HEK293 (cell line): ENCODE measurements at regions not wholly inside any gene's neighbourhood (a gene's known extent, or its start where the extent isn't known, plus 50 kb on each side); places are given as distances from the start of the nearest gene placed in this dataset.

Source experiments
- CTCF ChIA-PET: fragments of 350-600 bp; formaldehyde crosslinking; extraction: SDS; loops from one replicate; lab custom pipeline; 2021; ENCODE audit warnings: antibody characterized with exemption; lab: Yijun Ruan, JAX
- POLR2A ChIA-PET: fragments of 300-600 bp; formaldehyde crosslinking; extraction: SDS; loops from one replicate; lab custom pipeline; 2020; ENCODE audit warnings: antibody characterized with exemption, inconsistent platforms; lab: Yijun Ruan, JAX
- H3K27ac ChIP-seq: fragments of 200-500 bp; sonication (Bioruptor generic); 2 replicates; pipeline ENCODE4 v1.5.1; 2014; ENCODE audit warnings: low read depth, low read length, control low read depth, inconsistent platforms; ENCODE audit errors: extremely low read depth
- H3K36me3 ChIP-seq, 2 experiments: fragments of 200-500 bp in 1 of 2; sonication (Bioruptor generic) in 1 of 2; 1 replicate in 1 of 2; 2 replicates in 1 of 2; pipeline ENCODE4 v1.5.1; 2014 to 2017; ENCODE audit warnings: inconsistent platforms in 2 of 2, low read length in 2 of 2; ENCODE audit not compliant: control insufficient read depth in 2 of 2, insufficient read depth in 1 of 2
- H3K4me1 ChIP-seq: fragments of 200-500 bp; sonication (Bioruptor generic); 2 replicates; pipeline ENCODE4 v1.5.1; 2014; ENCODE audit warnings: mild to moderate bottlenecking, low read length, inconsistent platforms; ENCODE audit not compliant: control insufficient read depth, insufficient read depth
- H3K4me3 ChIP-seq: 2 replicates; pipeline ENCODE4 v1.5.1; 2011; ENCODE audit warnings: low read depth, mild to moderate bottlenecking, control low read depth, low read length, moderate library complexity
- H3K9me3 ChIP-seq: fragments of 200-500 bp; sonication (Bioruptor generic); 2 replicates; pipeline ENCODE4 v1.5.1; 2014; ENCODE audit warnings: low read depth, low read length, inconsistent platforms; ENCODE audit not compliant: control insufficient read depth, insufficient read depth
- GLIS1 ChIP-seq: fragments of 450-650 bp; formaldehyde crosslinking; IDR thresholded peaks from 2 replicates; pipeline ENCODE4 v1.5.1; 2016; ENCODE audit warnings: missing biosample characterization, missing genetic modification characterization
- HOXA7 ChIP-seq: sonication (generic); formaldehyde crosslinking; IDR thresholded peaks from 2 replicates; pipeline ENCODE4 v1.8.1; 2022; ENCODE audit warnings: missing genetic modification reagents, borderline replicate concordance
- ZBTB26 ChIP-seq: fragments of 450-650 bp; formaldehyde crosslinking; optimal IDR thresholded peaks from 2 replicates; pipeline ENCODE3; 2016; ENCODE audit warnings: missing biosample characterization, mild to moderate bottlenecking, missing genetic modification characterization
- ZBTB48 ChIP-seq: fragments of 450-650 bp; formaldehyde crosslinking; IDR thresholded peaks from 2 replicates; pipeline ENCODE4 v1.5.1; 2016; ENCODE audit warnings: missing biosample characterization, missing genetic modification characterization
- ZFP69B ChIP-seq: fragments of 450-650 bp; formaldehyde crosslinking; IDR thresholded peaks from 2 replicates; pipeline ENCODE4 v1.5.1; 2016; ENCODE audit warnings: missing biosample characterization, missing genetic modification characterization
- ZNF16 ChIP-seq: fragments of 450-650 bp; formaldehyde crosslinking; IDR thresholded peaks from 2 replicates; pipeline ENCODE4 v1.5.1; 2016; ENCODE audit warnings: low read depth, missing biosample characterization, missing genetic modification characterization
- ZNF175 ChIP-seq: fragments of 450-650 bp; formaldehyde crosslinking; IDR thresholded peaks from 2 replicates; pipeline ENCODE4 v1.5.1; 2016; ENCODE audit warnings: missing biosample characterization, missing genetic modification characterization
- ZNF23 ChIP-seq: fragments of 450-650 bp; formaldehyde crosslinking; IDR thresholded peaks from 2 replicates; pipeline ENCODE4 v1.5.1; 2016; ENCODE audit warnings: missing biosample characterization, missing genetic modification characterization, borderline replicate concordance
- ZNF274 ChIP-seq, 2 experiments: fragments of 200-500 bp in 1 of 2; fragments of 450-650 bp in 1 of 2; sonication (Bioruptor generic) in 1 of 2; formaldehyde crosslinking in 1 of 2; IDR thresholded peaks; 2 replicates each; pipeline versions ENCODE4 v1.5.1 to v1.6.1; 2014 to 2016; ENCODE audit warnings: borderline replicate concordance in 1 of 2, inconsistent platforms in 1 of 2, low read length in 1 of 2, missing biosample characterization in 1 of 2, missing genetic modification characterization in 1 of 2
- ZNF423 ChIP-seq: fragments of 450-650 bp; formaldehyde crosslinking; IDR thresholded peaks from 2 replicates; pipeline ENCODE4 v1.5.1; 2016; ENCODE audit warnings: missing biosample characterization, missing genetic modification characterization
- ZNF514 ChIP-seq: fragments of 450-650 bp; formaldehyde crosslinking; IDR thresholded peaks from 2 replicates; pipeline ENCODE4 v1.5.1; 2016; ENCODE audit warnings: missing biosample characterization, missing genetic modification characterization
- ZNF549 ChIP-seq: fragments of 450-650 bp; IDR thresholded peaks from 2 replicates; pipeline ENCODE4 v1.5.1; 2018; ENCODE audit warnings: missing biosample characterization, missing genetic modification characterization, mild to moderate bottlenecking, inconsistent platforms, moderate library complexity
- ZNF555 ChIP-seq: fragments of 450-650 bp; formaldehyde crosslinking; conservative IDR thresholded peaks from 2 replicates; pipeline ENCODE4 v1.5.1; 2017; ENCODE audit warnings: missing biosample characterization, mild to moderate bottlenecking, missing genetic modification characterization, inconsistent platforms
- ZNF558 ChIP-seq: fragments of 450-650 bp; formaldehyde crosslinking; IDR thresholded peaks from 2 replicates; pipeline ENCODE4 v1.5.1; 2016; ENCODE audit warnings: missing biosample characterization, missing genetic modification characterization
- ZNF580 ChIP-seq: fragments of 450-650 bp; formaldehyde crosslinking; IDR thresholded peaks from 2 replicates; pipeline ENCODE4 v1.5.1; 2016; ENCODE audit warnings: missing biosample characterization, missing genetic modification characterization
- ZNF600 ChIP-seq: fragments of 450-650 bp; formaldehyde crosslinking; IDR thresholded peaks from 2 replicates; pipeline ENCODE4 v1.5.1; 2016; ENCODE audit warnings: missing biosample characterization, missing genetic modification characterization
- ZNF658 ChIP-seq: fragments of 450-650 bp; formaldehyde crosslinking; IDR thresholded peaks from 2 replicates; pipeline ENCODE4; 2016; ENCODE audit warnings: missing biosample characterization, missing genetic modification characterization
- ZNF670 ChIP-seq: fragments of 450-650 bp; formaldehyde crosslinking; IDR thresholded peaks from 2 replicates; pipeline ENCODE4 v1.5.1; 2016; ENCODE audit warnings: missing biosample characterization, missing genetic modification characterization, low read depth
- ZNF707 ChIP-seq: fragments of 450-650 bp; formaldehyde crosslinking; IDR thresholded peaks from 2 replicates; pipeline ENCODE4 v1.5.1; 2016; ENCODE audit warnings: missing biosample characterization, missing genetic modification characterization
- ZNF776 ChIP-seq: fragments of 450-650 bp; formaldehyde crosslinking; IDR thresholded peaks from 2 replicates; pipeline ENCODE4 v1.5.0; 2017; ENCODE audit warnings: missing biosample characterization, missing genetic modification characterization, borderline replicate concordance
- TF ChIP-seq, protein P1 (sequence below): fragments of 450-650 bp; formaldehyde crosslinking; IDR thresholded peaks from 2 replicates; pipeline ENCODE4 v1.5.1; 2017; ENCODE audit warnings: missing biosample characterization, missing genetic modification characterization
- TF ChIP-seq, protein P2 (sequence below): fragments of 450-650 bp; formaldehyde crosslinking; IDR thresholded peaks from 2 replicates; pipeline ENCODE4; 2016; ENCODE audit warnings: missing biosample characterization, missing genetic modification characterization

DNA sequence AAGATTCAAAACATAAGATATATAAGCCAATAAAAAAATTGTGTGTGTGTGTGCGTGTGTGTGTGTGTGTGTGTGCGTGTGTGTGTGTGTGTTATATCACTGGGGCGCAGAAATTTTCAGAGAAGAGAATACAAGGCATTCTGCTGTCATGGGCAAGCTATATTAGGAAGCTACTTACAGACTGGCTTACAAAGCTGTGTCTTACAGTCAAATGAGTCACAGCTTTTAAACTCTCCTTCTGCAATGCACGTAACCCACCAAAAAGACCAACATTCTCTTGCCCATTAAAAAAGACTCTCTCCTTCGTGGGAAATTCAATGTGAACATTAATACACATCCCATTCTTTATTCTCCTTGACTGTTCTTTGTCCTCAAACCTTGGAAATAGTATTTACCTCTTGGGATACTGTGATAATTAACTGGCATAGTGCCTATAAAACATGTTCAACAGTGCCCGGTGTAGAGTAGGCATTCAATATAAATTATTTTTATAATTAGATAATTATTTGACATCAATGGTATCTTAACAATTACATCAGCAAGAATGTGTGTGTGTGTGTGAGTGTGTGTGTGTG is 860.4 kb upstream of the SOX9 start:
- ChIA-PET POLR2A (no interaction called here), CTCF (no interaction called here)
- Histone ChIP-seq H3K27ac (no peak overlapping the region), H3K9me3 (no peaks in the 10 kb centered on the region), H3K4me1 (no peaks in the 10 kb centered on the region; the same call in 1 of the 2 replicates), H3K4me3 (no peak overlapping the region), H3K36me3 (no peaks in the 10 kb centered on the region)
- no peak for TF ChIP-seq ZNF558 (tag by site-specific recombination)
- TF ChIP-seq, protein P1, sequence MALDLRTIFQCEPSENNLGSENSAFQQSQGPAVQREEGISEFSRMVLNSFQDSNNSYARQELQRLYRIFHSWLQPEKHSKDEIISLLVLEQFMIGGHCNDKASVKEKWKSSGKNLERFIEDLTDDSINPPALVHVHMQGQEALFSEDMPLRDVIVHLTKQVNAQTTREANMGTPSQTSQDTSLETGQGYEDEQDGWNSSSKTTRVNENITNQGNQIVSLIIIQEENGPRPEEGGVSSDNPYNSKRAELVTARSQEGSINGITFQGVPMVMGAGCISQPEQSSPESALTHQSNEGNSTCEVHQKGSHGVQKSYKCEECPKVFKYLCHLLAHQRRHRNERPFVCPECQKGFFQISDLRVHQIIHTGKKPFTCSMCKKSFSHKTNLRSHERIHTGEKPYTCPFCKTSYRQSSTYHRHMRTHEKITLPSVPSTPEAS (tag by site-specific recombination), result 0 out of 2 replicates have a peak, but pooled peaks have one; percentile 8
- TF ChIP-seq ZNF707, result no peak
- no peak for TF ChIP-seq ZNF274 (IDR thresholded peaks at IDR 0.05; ENCODE audit: low read length)
- no peak for TF ChIP-seq ZNF274 (tag by site-specific recombination; IDR thresholded peaks at IDR 0.05; ENCODE audit: borderline replicate concordance)
- no peak for TF ChIP-seq HOXA7 (CRISPR knock-in tag)
- TF ChIP-seq ZNF23, result no peak
- no peak for TF ChIP-seq ZNF658
- no peak for TF ChIP-seq ZNF549 (tag by site-specific recombination)

- Histone ChIP-seq H3K4me1 (no peaks in the 10 kb centered on the region; the same call in 1 of the 2 replicates), H3K27ac (no peak overlapping the region), H3K36me3 (no peaks in the 10 kb centered on the region), H3K9me3 (no peaks in the 10 kb centered on the region), H3K4me3 (no peak overlapping the region)
- TF ChIP-seq, protein P2, sequence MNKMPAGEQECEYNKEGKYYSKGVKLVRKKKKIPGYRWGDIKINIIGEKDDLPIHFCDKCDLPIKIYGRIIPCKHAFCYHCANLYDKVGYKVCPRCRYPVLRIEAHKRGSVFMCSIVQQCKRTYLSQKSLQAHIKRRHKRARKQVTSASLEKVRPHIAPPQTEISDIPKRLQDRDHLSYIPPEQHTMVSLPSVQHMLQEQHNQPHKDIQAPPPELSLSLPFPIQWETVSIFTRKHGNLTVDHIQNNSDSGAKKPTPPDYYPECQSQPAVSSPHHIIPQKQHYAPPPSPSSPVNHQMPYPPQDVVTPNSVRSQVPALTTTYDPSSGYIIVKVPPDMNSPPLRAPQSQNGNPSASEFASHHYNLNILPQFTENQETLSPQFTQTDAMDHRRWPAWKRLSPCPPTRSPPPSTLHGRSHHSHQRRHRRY (tag by site-specific recombination), result no peak
- no peak for TF ChIP-seq ZNF558 (tag by site-specific recombination)
- no peak for TF ChIP-seq ZNF580 (tag by site-specific recombination)
- TF ChIP-seq GLIS1, result no peak
- TF ChIP-seq ZNF776 (tag by site-specific recombination), result no peak
- no peak for TF ChIP-seq ZNF555 (tag by site-specific recombination)
- TF ChIP-seq ZNF423 (tag by site-specific recombination), result no peak
- TF ChIP-seq ZNF600 (tag by site-specific recombination), result no peak
- no peak for TF ChIP-seq ZNF16 (tag by site-specific recombination)
- TF ChIP-seq ZFP69B (tag by site-specific recombination), result no peak
- TF ChIP-seq ZNF175 (tag by site-specific recombination), result no peak
- no peak for TF ChIP-seq ZBTB48 (tag by site-specific recombination)
- no peak for TF ChIP-seq ZNF670 (tag by site-specific recombination)
- TF ChIP-seq ZBTB26 (tag by site-specific recombination), result no peak
- no peak for TF ChIP-seq ZNF514 (tag by site-specific recombination)
- ChIA-PET POLR2A (no interaction called here), CTCF (interaction anchor here (0.6 to 1.0 kb wide), 2 partner anchors 25 to 187 kb away, joined by 3 to 4 read pairs; no protein-coding TSS in a partner anchor)
Observed at GRCh38 chr17:71262586-71262985, 858.2 kb upstream of the SOX9 start.
